ENCODE measurements at regions not wholly inside any gene's neighbourhood (a gene's known extent, or its start where the extent isn't known, plus 50 kb on each side); places are given as distances from the start of the nearest gene placed in this dataset.

DNA sequence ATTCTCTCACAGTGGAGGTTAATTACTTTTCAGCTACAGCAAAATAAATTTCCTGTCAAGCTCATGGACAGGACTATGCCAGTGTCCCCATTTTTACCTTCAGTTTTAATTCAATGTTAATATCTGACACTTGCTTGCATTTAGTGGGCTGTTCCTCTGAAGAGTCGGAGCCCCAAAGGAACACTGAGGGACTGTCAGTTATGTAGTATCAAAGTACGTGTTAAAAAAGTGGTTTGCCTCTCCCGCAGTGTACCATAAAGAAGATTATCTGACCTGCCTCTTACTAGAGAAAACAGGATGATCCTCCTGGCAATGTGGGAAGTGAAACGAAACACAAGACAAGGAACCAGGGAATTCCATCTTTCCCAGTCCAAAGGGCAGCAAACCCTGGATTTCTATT lies 1010.9 kb upstream of the PHF14 start:
- TF ChIP-seq, protein P1, sequence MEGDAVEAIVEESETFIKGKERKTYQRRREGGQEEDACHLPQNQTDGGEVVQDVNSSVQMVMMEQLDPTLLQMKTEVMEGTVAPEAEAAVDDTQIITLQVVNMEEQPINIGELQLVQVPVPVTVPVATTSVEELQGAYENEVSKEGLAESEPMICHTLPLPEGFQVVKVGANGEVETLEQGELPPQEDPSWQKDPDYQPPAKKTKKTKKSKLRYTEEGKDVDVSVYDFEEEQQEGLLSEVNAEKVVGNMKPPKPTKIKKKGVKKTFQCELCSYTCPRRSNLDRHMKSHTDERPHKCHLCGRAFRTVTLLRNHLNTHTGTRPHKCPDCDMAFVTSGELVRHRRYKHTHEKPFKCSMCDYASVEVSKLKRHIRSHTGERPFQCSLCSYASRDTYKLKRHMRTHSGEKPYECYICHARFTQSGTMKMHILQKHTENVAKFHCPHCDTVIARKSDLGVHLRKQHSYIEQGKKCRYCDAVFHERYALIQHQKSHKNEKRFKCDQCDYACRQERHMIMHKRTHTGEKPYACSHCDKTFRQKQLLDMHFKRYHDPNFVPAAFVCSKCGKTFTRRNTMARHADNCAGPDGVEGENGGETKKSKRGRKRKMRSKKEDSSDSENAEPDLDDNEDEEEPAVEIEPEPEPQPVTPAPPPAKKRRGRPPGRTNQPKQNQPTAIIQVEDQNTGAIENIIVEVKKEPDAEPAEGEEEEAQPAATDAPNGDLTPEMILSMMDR (IDR thresholded peaks at IDR 0.05; ENCODE audit: low read length), result no peak
- no peak for TF ChIP-seq EZH2 (optimal IDR thresholded peaks at IDR 0.05; ENCODE audit: low read depth, low read length)

Measured in MM.1S (cell line).